ENCODE measurements at regions not wholly inside any gene's neighbourhood (a gene's known extent, or its start where the extent isn't known, plus 50 kb on each side); places are given as distances from the start of the nearest gene placed in this dataset.

DNA sequence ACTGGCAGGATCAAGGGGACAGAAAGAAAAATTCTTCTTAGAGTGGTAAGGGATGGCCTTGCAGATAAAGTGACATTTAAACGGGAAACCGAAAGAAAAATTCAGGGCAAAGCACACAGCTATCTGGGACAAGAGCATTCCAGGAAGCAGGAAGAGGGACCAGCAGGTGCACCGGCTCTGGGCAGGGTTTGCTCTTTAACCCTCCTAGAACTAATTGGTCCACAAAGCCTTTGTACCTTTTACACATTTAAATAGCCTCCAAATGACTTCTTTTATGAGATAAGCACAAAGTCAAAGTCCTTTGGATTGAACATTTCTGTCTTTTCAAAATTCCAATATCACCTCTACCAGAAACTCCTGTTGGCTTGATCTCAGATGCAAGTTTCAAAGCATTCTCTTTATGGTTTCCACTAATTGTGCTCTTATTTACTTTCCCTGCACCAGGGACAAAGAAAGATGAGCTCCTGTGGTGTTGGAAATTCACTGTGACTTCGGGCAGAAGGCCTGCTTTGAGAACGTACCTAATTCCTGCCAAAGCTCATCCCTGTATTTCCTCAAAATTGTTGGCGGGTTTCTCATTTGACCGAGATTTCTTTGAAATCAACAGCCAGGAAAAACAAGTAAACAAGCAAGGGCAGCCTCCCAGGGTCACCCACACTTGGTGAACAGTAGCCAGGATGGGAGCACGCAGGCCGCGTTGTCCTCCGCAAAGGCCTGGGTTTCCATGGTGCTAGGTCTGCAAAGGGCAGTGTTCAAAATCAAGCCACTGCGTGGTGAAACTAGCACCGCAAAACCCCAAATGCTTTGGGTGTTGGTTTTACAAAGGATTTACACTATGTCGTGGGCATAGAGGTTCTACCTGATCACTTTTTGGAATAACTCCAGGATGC, 98.6 kb downstream of the IRS2 start:
- ATAC-seq: peak; percentile 80
- Mint-ChIP-seq H3K4me1 (peaks cover 60% of the 10 kb centered on the region), H3K4me3 (no peak overlapping the region), H3K27me3 (ENCODE audit: low read depth) (no peaks in the 10 kb centered on the region; the same call in 1 of the 2 replicates), H3K36me3 (no peaks in the 10 kb centered on the region), H3K9me3 (no peaks in the 10 kb centered on the region), H3K27ac (peak overlapping the region; percentile 73)
- POLR2A ChIA-PET: no interaction called here
- CTCF ChIA-PET: interaction anchor here (0.9 kb wide), 1 partner anchor 726 kb away, joined by 4 read pairs; no protein-coding TSS in a partner anchor
- no peak for DNase-seq (ENCODE audit: low spot score)
- TF ChIP-seq FOXP4 (CRISPR knock-in tag; IDR thresholded peaks at IDR 0.05): no peak

DNA sequence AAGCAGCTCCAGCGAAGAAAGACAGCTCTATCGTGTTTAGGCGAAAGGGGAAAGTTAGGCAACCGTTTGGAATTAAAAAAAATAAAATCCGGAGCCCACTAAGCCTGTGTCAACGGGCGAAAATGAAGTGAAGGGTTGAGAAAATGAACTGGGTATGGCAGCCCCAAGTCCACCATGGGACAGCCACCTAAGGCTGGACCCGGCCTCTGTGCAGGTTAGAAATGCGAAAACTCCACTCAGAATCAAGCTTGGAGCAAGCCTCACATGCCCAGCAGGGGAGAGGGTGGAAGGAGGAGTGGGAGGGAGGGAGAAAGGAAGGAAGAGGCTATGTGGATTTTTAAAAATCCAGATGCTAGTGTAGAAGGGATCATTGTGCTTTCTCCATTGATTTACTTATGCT, 101.2 kb downstream of the IRS2 start:
- DNase-seq (ENCODE audit: low spot score): no peak
- H3K36me3 Mint-ChIP-seq: no peaks in the 10 kb centered on the region
- no peak for ATAC-seq
- ChIA-PET CTCF (interaction anchor here (2.5 kb wide), 1 partner anchor 15 kb away, joined by 5 read pairs; no protein-coding TSS in a partner anchor), POLR2A (no interaction called here)
- no peak overlapping the region for H3K27ac Mint-ChIP-seq
- H3K27me3 Mint-ChIP-seq (ENCODE audit: low read depth): no peaks in the 10 kb centered on the region; the same call in 1 of the 2 replicates
- no peak overlapping the region for H3K4me3 Mint-ChIP-seq
- no peaks in the 10 kb centered on the region for H3K9me3 Mint-ChIP-seq
- peaks cover 51% of the 10 kb centered on the region for H3K4me1 Mint-ChIP-seq
- no peak for TF ChIP-seq STAT6 (CRISPR knock-in tag; conservative IDR thresholded peaks at IDR 0.05; ENCODE audit: low read depth)
- no peak for TF ChIP-seq GRHL2 (CRISPR knock-in tag; IDR thresholded peaks at IDR 0.05; ENCODE audit: insufficient replicate concordance, severe bottlenecking)
- no peak for TF ChIP-seq ESRRA (CRISPR knock-in tag; IDR thresholded peaks at IDR 0.05; ENCODE audit: borderline replicate concordance)
- TF ChIP-seq NR2C2 (CRISPR knock-in tag; IDR thresholded peaks at IDR 0.05): no peak
- TF ChIP-seq, protein P1, sequence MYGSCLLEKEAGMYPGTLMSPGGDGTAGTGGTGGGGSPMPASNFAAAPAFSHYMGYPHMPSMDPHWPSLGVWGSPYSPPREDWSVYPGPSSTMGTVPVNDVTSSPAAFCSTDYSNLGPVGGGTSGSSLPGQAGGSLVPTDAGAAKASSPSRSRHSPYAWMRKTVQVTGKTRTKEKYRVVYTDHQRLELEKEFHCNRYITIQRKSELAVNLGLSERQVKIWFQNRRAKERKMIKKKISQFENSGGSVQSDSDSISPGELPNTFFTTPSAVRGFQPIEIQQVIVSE (CRISPR knock-in tag; IDR thresholded peaks at IDR 0.05; ENCODE audit: borderline replicate concordance): no peak
- TF ChIP-seq ATF2 (CRISPR knock-in tag; IDR thresholded peaks at IDR 0.05; ENCODE audit: borderline replicate concordance, low read depth): no peak
- no peak for TF ChIP-seq ZNF121 (CRISPR knock-in tag; IDR thresholded peaks at IDR 0.05)
- TF ChIP-seq MXD4 (CRISPR knock-in tag; IDR thresholded peaks at IDR 0.05; ENCODE audit: borderline replicate concordance): no peak
- TF ChIP-seq AR (CRISPR knock-in tag; IDR thresholded peaks at IDR 0.05): no peak
- TF ChIP-seq, protein P2, sequence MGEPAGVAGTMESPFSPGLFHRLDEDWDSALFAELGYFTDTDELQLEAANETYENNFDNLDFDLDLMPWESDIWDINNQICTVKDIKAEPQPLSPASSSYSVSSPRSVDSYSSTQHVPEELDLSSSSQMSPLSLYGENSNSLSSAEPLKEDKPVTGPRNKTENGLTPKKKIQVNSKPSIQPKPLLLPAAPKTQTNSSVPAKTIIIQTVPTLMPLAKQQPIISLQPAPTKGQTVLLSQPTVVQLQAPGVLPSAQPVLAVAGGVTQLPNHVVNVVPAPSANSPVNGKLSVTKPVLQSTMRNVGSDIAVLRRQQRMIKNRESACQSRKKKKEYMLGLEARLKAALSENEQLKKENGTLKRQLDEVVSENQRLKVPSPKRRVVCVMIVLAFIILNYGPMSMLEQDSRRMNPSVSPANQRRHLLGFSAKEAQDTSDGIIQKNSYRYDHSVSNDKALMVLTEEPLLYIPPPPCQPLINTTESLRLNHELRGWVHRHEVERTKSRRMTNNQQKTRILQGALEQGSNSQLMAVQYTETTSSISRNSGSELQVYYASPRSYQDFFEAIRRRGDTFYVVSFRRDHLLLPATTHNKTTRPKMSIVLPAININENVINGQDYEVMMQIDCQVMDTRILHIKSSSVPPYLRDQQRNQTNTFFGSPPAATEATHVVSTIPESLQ (CRISPR knock-in tag; IDR thresholded peaks at IDR 0.05): no peak
- TF ChIP-seq SP1 (CRISPR knock-in tag; conservative IDR thresholded peaks at IDR 0.05): no peak
- TF ChIP-seq ZNF219 (CRISPR knock-in tag; IDR thresholded peaks at IDR 0.05; ENCODE audit: borderline replicate concordance): no peak
- no peak for TF ChIP-seq MLX (CRISPR knock-in tag; IDR thresholded peaks at IDR 0.05)
- TF ChIP-seq, protein P3, sequence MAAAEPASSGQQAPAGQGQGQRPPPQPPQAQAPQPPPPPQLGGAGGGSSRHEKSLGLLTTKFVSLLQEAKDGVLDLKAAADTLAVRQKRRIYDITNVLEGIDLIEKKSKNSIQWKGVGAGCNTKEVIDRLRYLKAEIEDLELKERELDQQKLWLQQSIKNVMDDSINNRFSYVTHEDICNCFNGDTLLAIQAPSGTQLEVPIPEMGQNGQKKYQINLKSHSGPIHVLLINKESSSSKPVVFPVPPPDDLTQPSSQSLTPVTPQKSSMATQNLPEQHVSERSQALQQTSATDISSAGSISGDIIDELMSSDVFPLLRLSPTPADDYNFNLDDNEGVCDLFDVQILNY (CRISPR knock-in tag; IDR thresholded peaks at IDR 0.05): no peak
- no peak for TF ChIP-seq ZNF138 (CRISPR knock-in tag; conservative IDR thresholded peaks at IDR 0.05)
- no peak for TF ChIP-seq TEAD4 (CRISPR knock-in tag; IDR thresholded peaks at IDR 0.05)
- TF ChIP-seq MYBL2 (CRISPR knock-in tag; IDR thresholded peaks at IDR 0.05): no peak
